ENCODE measurements at regions not wholly inside any gene's neighbourhood (a gene's known extent, or its start where the extent isn't known, plus 50 kb on each side); places are given as distances from the start of the nearest gene placed in this dataset.

DNA sequence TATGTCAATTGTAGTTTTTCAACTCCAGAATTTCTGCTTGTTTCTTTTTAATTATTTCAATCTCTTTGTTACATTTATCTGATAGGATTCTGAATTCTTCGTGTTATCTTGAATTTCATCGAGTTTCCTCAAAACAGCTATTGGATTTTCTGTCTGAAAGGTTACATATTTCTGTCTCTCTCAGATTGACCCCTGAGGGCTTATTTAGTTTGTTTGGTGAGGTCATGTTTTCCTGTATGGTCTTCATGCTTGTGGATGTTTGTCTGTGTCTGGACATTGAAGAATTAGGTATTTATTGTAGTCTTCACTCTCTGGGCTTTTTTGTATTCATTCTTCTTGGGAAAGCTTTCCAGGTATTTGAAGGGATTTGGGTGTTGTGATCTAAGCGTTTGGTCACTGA is 85.6 kb downstream of the SNAPC1 start:
- Histone ChIP-seq H3K79me2 (ENCODE audit: control insufficient read depth, insufficient read depth, low read length) (no peaks in the 10 kb centered on the region), H4K20me1 (ENCODE audit: control insufficient read depth, extremely low read depth, insufficient read depth, low read length) (no peaks in the 10 kb centered on the region), H3K4me3 (replicated peaks in 1 of 4; ENCODE audit: control extremely low read depth in 1 of 4, insufficient read depth in 1 of 4, low read depth in 3 of 4, low read length in 4 of 4) (no peak overlapping the region), H3K4me1 (ENCODE audit: control insufficient read depth, extremely low read depth, insufficient read depth, low read length) (no peaks in the 10 kb centered on the region), H3K27me3 (ENCODE audit: control insufficient read depth, insufficient read depth, low read length) (no peaks in the 10 kb centered on the region), H3K9ac (ENCODE audit: insufficient read depth, low read length) (no peak overlapping the region), H3K4me2 (ENCODE audit: extremely low read depth, insufficient read depth, low read length) (no peak overlapping the region), H3K9me3 (ENCODE audit: control insufficient read depth, insufficient read depth, low read depth, low read length) (no peaks in the 10 kb centered on the region), H3K27ac (ENCODE audit: insufficient read depth, low read length) (no peak overlapping the region), H3K36me3 (ENCODE audit: control insufficient read depth, insufficient read depth, low read length) (no peaks in the 10 kb centered on the region), H2AFZ (ENCODE audit: low read length) (no peak overlapping the region)
- no peak for TF ChIP-seq EZH2 (IDR thresholded peaks at IDR 0.05; ENCODE audit: low read length, missing control alignments)
- TF ChIP-seq, protein P1, sequence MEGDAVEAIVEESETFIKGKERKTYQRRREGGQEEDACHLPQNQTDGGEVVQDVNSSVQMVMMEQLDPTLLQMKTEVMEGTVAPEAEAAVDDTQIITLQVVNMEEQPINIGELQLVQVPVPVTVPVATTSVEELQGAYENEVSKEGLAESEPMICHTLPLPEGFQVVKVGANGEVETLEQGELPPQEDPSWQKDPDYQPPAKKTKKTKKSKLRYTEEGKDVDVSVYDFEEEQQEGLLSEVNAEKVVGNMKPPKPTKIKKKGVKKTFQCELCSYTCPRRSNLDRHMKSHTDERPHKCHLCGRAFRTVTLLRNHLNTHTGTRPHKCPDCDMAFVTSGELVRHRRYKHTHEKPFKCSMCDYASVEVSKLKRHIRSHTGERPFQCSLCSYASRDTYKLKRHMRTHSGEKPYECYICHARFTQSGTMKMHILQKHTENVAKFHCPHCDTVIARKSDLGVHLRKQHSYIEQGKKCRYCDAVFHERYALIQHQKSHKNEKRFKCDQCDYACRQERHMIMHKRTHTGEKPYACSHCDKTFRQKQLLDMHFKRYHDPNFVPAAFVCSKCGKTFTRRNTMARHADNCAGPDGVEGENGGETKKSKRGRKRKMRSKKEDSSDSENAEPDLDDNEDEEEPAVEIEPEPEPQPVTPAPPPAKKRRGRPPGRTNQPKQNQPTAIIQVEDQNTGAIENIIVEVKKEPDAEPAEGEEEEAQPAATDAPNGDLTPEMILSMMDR (conservative IDR thresholded peaks at IDR 0.05 in 1 of 2, IDR thresholded peaks at IDR 0.05 in 1 of 2; ENCODE audit: low read depth in 1 of 2, low read length in 2 of 2): no peak
- DNase-seq (ENCODE audit: low read depth in 2 of 2): no peak

DNA sequence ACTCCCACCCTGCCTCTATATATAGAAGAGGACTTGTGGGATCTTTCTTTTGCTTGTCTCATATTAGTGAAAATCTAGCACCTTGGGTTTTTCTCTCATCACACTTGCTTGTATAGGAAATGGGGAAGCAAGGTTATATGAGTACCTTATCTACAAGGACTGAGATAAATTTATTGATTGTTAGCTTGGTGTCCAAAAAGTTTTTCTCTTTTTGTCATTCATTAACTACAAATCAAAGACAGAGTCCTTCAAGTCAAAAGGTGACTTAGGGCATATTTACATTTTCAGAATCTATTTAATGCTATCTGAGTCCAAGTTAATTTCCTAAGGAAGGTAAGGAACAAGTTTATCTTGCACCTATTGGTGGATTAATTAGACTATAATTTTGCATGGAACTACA is 92.7 kb downstream of the SNAPC1 start:
- DNase-seq (ENCODE audit: low read depth in 2 of 2): no peak
- no peaks in the 10 kb centered on the region for H3K4me1 ChIP-seq (ENCODE audit: control insufficient read depth, extremely low read depth, insufficient read depth, low read length)
- TF ChIP-seq, protein P1 (conservative IDR thresholded peaks at IDR 0.05 in 1 of 2, IDR thresholded peaks at IDR 0.05 in 1 of 2; ENCODE audit: low read depth in 1 of 2, low read length in 2 of 2): no peak
- TF ChIP-seq EZH2 (IDR thresholded peaks at IDR 0.05; ENCODE audit: low read length, missing control alignments): no peak
- H3K36me3 ChIP-seq (ENCODE audit: control insufficient read depth, insufficient read depth, low read length): no peaks in the 10 kb centered on the region
- H3K9me3 ChIP-seq (ENCODE audit: control insufficient read depth, insufficient read depth, low read depth, low read length): no peaks in the 10 kb centered on the region
- no peak overlapping the region for H3K27ac ChIP-seq (ENCODE audit: insufficient read depth, low read length)
- no peak overlapping the region for H3K4me3 ChIP-seq (replicated peaks in 1 of 4; ENCODE audit: control extremely low read depth in 1 of 4, insufficient read depth in 1 of 4, low read depth in 3 of 4, low read length in 4 of 4)
- H4K20me1 ChIP-seq (ENCODE audit: control insufficient read depth, extremely low read depth, insufficient read depth, low read length): no peaks in the 10 kb centered on the region
- H3K79me2 ChIP-seq (ENCODE audit: control insufficient read depth, insufficient read depth, low read length): no peaks in the 10 kb centered on the region
- H3K9ac ChIP-seq (ENCODE audit: insufficient read depth, low read length): no peak overlapping the region
- H2AFZ ChIP-seq (ENCODE audit: low read length): no peak overlapping the region
- no peaks in the 10 kb centered on the region for H3K27me3 ChIP-seq (ENCODE audit: control insufficient read depth, insufficient read depth, low read length)
- H3K4me2 ChIP-seq (ENCODE audit: extremely low read depth, insufficient read depth, low read length): no peak overlapping the region

DNA sequence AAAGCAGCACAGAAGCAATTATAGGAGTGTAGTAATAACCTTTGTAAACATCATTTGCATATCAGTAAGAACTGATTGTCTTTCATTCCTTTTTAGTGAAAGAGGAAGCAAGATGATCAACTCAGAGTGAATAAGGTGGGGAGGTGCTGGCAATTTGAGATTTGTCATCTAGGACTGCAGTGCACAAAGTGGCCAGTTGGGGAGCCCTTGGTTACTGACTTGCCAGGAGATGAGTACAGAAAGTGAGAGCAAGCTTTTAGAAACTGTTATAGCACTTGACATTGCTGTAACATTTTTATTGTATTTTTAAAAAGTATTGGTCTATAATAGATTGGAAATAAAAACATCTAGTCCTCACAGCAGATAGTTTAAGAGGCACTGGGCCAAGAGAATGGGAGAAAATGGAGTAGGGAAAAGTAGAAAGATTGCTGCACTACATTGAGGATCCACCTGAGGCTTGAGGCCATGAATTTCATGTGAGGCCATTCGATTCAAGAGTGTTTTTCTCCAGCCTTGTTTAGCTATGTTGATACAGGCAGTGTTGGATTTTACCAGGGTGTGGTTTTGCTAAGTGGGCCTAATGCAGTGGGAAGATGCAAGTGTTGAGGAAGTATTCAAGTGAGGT is 98.2 kb downstream of the SNAPC1 start:
- no peak overlapping the region for H3K27ac ChIP-seq (ENCODE audit: insufficient read depth, low read length)
- H3K9ac ChIP-seq (ENCODE audit: insufficient read depth, low read length): no peak overlapping the region
- no peaks in the 10 kb centered on the region for H4K20me1 ChIP-seq (ENCODE audit: control insufficient read depth, extremely low read depth, insufficient read depth, low read length)
- peak; percentile 24 to 37 for DNase-seq (ENCODE audit: low read depth in 2 of 2)
- H3K79me2 ChIP-seq (ENCODE audit: control insufficient read depth, insufficient read depth, low read length): no peaks in the 10 kb centered on the region
- H3K36me3 ChIP-seq (ENCODE audit: control insufficient read depth, insufficient read depth, low read length): no peaks in the 10 kb centered on the region
- no peak overlapping the region for H3K4me2 ChIP-seq (ENCODE audit: extremely low read depth, insufficient read depth, low read length)
- H3K27me3 ChIP-seq (ENCODE audit: control insufficient read depth, insufficient read depth, low read length): peaks cover 5% of the 10 kb centered on the region
- no peaks in the 10 kb centered on the region for H3K4me1 ChIP-seq (ENCODE audit: control insufficient read depth, extremely low read depth, insufficient read depth, low read length)
- no peak overlapping the region for H2AFZ ChIP-seq (ENCODE audit: low read length)
- H3K4me3 ChIP-seq (replicated peaks in 1 of 4; ENCODE audit: control extremely low read depth in 1 of 4, insufficient read depth in 1 of 4, low read depth in 3 of 4, low read length in 4 of 4): no peak overlapping the region
- TF ChIP-seq, protein P1 (conservative IDR thresholded peaks at IDR 0.05 in 1 of 2, IDR thresholded peaks at IDR 0.05 in 1 of 2; ENCODE audit: low read depth in 1 of 2, low read length in 2 of 2): peak; percentile 78 to 93
- no peak for TF ChIP-seq EZH2 (IDR thresholded peaks at IDR 0.05; ENCODE audit: low read length, missing control alignments)
- H3K9me3 ChIP-seq (ENCODE audit: control insufficient read depth, insufficient read depth, low read depth, low read length): no peaks in the 10 kb centered on the region

Data from fibroblast of lung (primary cell).